Right lobe of liver (tissue), 4 donors: ENCODE measurements at regions not wholly inside any gene's neighbourhood (a gene's known extent, or its start where the extent isn't known, plus 50 kb on each side); places are given as distances from the start of the nearest gene placed in this dataset.

ENCODE experiments used
- POLR2A ChIP-seq: fragments of 450-650 bp; IDR thresholded peaks from one replicate; pipeline ENCODE4 v1.6.1; 2017; ENCODE audit warnings: antibody characterized with exemption, mild to moderate bottlenecking
- TF ChIP-seq, protein P1 (sequence below), 4 donors: fragments of 200-600 bp in 3 of 4; fragments of 450-650 bp in 1 of 4; IDR thresholded peaks; one replicate each; pipeline versions ENCODE4 v1.5.1 to v1.8.0; 2016 to 2022; ENCODE audit warnings: antibody characterized with exemption in 4 of 4, mild to moderate bottlenecking in 2 of 4
- donor health status: DM: no; HTN: no; CAD: no.
- donor health status: DM: no; HTN: no; CAD: no.
- donor health status: DM: no; HTN: yes; CAD: no.

DNA sequence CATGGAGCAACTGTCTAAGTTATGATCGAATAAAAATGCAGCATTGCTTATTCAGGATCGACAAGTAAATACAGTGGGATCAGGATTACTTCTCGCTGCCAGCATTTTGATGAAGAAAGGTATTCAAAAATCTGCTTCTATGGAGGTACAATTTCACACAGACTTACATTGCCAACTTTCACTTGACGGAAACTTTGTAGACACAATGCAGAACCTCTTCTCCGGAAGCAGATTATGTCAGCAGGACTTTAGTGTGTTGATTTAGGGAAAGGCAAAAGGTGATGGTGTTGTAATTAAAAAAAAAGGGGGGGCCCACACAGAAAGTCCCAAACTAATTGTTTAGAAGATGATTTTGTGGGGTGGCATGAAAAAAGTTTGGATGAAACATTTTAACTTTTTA is 462.4 kb upstream of the KLF6 start:
- TF ChIP-seq, protein P1, sequence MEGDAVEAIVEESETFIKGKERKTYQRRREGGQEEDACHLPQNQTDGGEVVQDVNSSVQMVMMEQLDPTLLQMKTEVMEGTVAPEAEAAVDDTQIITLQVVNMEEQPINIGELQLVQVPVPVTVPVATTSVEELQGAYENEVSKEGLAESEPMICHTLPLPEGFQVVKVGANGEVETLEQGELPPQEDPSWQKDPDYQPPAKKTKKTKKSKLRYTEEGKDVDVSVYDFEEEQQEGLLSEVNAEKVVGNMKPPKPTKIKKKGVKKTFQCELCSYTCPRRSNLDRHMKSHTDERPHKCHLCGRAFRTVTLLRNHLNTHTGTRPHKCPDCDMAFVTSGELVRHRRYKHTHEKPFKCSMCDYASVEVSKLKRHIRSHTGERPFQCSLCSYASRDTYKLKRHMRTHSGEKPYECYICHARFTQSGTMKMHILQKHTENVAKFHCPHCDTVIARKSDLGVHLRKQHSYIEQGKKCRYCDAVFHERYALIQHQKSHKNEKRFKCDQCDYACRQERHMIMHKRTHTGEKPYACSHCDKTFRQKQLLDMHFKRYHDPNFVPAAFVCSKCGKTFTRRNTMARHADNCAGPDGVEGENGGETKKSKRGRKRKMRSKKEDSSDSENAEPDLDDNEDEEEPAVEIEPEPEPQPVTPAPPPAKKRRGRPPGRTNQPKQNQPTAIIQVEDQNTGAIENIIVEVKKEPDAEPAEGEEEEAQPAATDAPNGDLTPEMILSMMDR (IDR thresholded peaks at IDR 0.05) = no peak
- no peak for TF ChIP-seq POLR2A
